ENCODE measurements at regions not wholly inside any gene's neighbourhood (a gene's known extent, or its start where the extent isn't known, plus 50 kb on each side); places are given as distances from the start of the nearest gene placed in this dataset.
A peak's percentile ranks its signal among the peaks of the same experiment; 100 is the strongest.
"Not testable (repeated sequence)": the region's sequence is repeated elsewhere in the genome, so short reads cannot be mapped to it uniquely, and the experiment has no call there.

DNA sequence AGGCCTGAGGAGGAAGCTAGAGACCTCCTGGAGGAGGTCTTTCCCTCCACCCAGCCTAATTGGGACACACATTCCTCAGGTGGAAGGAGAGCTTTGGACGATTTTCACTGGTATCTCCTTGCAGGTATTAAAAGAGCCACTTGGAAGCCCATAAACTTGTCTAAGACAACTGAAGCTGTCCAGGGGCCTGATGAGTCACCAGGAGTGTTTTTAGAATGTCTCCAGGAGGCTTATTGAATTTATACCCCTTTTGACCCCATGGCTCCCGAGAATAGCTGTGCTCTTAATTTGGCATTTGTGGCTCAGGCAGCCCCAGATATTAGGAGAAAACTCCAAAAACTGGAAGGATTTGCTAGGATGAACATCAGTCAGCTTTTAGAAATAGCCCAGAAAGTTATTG, 922.7 kb upstream of the AMELY start:
- DNase-seq (ENCODE audit: low read depth) (no peak), FAIRE-seq (no peak)
- Histone ChIP-seq H3K36me3 (ENCODE audit: control insufficient read depth, insufficient read depth, low read length) (no peaks in the 10 kb centered on the region), H3K4me3 (ENCODE audit: low read depth, low read length) (no peak overlapping the region), H3K27me3 (ENCODE audit: control insufficient read depth, insufficient read depth, low read length) (no peaks in the 10 kb centered on the region)
- TF ChIP-seq, protein P1, sequence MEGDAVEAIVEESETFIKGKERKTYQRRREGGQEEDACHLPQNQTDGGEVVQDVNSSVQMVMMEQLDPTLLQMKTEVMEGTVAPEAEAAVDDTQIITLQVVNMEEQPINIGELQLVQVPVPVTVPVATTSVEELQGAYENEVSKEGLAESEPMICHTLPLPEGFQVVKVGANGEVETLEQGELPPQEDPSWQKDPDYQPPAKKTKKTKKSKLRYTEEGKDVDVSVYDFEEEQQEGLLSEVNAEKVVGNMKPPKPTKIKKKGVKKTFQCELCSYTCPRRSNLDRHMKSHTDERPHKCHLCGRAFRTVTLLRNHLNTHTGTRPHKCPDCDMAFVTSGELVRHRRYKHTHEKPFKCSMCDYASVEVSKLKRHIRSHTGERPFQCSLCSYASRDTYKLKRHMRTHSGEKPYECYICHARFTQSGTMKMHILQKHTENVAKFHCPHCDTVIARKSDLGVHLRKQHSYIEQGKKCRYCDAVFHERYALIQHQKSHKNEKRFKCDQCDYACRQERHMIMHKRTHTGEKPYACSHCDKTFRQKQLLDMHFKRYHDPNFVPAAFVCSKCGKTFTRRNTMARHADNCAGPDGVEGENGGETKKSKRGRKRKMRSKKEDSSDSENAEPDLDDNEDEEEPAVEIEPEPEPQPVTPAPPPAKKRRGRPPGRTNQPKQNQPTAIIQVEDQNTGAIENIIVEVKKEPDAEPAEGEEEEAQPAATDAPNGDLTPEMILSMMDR (IDR thresholded peaks at IDR 0.05; ENCODE audit: insufficient read depth, low read length, severe bottlenecking): no peak

DNA sequence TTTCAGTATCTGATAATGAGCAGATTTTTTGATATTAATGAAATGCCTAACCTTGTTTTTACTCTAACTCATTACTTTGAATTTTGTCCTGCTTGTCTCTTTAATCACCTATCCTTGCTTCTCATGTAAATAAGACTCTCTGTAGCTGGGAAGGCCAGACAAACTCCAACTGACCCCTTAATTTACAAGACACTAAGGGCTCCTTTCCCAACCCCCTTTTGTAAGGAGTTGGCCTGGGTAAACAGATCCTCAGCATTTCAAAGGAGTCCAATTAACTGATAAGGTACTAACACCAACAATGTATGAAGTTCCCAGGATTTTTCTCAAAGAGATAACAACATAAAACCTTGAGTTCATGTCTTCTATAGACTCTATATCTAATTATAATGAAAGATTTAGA, 919.3 kb upstream of the AMELY start:
- not testable (repeated sequence) for DNase-seq (ENCODE audit: low read depth); H3K4me3 ChIP-seq (ENCODE audit: low read depth, low read length); H3K27me3 ChIP-seq (ENCODE audit: control insufficient read depth, insufficient read depth, low read length); FAIRE-seq; H3K36me3 ChIP-seq (ENCODE audit: control insufficient read depth, insufficient read depth, low read length)

DNA sequence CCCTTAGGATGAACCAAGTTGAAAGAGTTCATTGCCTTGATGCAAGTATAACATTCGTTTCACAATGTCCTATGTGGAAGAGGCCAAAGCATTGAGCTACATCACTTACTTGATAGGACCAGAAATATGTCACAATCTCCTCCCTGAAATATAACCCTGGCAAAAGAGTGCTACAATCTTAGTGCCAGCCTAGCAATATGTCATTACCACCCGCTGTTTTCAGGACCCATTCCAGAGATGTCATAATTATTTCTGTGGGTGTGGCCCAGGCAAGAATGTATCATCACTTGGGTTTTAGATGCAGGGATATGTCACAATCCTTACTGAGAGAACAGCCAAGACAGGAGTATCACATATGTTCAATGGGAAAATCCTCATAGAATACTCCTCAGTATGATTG, 915.0 kb upstream of the AMELY start:
- TF ChIP-seq, protein P1 (IDR thresholded peaks at IDR 0.05; ENCODE audit: insufficient read depth, low read length, severe bottlenecking): no peak
- FAIRE-seq (no peak), DNase-seq (ENCODE audit: low read depth) (no peak)
- Histone ChIP-seq H3K27me3 (ENCODE audit: control insufficient read depth, insufficient read depth, low read length) (no peaks in the 10 kb centered on the region), H3K36me3 (ENCODE audit: control insufficient read depth, insufficient read depth, low read length) (no peaks in the 10 kb centered on the region), H3K4me3 (ENCODE audit: low read depth, low read length) (no peak overlapping the region)

DNA sequence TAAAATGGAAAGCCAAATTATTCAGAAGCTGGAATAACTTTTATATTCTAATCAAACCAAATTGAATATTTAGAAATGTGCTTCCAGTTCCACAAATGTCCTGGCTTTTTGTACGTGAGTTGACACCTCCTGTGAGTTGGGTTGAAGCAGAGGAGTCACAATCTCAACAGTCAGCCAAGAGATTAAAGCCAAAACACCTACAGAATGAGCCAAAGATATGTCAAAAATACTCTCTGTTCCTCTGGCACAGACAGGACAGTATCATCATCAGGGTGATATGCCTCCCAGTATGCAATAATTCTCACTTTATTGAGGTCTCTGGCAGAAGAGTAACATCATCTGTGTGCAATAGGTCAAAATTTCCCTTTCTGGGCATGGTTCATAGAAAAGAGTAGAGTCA, 914.3 kb upstream of the AMELY start:
- TF ChIP-seq, protein P1 (IDR thresholded peaks at IDR 0.05; ENCODE audit: insufficient read depth, low read length, severe bottlenecking): no peak
- no peak overlapping the region for H3K4me3 ChIP-seq (ENCODE audit: low read depth, low read length)
- DNase-seq (ENCODE audit: low read depth) (no peak), FAIRE-seq (no peak)
- no peaks in the 10 kb centered on the region for H3K36me3 ChIP-seq (ENCODE audit: control insufficient read depth, insufficient read depth, low read length)
- H3K27me3 ChIP-seq (ENCODE audit: control insufficient read depth, insufficient read depth, low read length): no peaks in the 10 kb centered on the region

DNA sequence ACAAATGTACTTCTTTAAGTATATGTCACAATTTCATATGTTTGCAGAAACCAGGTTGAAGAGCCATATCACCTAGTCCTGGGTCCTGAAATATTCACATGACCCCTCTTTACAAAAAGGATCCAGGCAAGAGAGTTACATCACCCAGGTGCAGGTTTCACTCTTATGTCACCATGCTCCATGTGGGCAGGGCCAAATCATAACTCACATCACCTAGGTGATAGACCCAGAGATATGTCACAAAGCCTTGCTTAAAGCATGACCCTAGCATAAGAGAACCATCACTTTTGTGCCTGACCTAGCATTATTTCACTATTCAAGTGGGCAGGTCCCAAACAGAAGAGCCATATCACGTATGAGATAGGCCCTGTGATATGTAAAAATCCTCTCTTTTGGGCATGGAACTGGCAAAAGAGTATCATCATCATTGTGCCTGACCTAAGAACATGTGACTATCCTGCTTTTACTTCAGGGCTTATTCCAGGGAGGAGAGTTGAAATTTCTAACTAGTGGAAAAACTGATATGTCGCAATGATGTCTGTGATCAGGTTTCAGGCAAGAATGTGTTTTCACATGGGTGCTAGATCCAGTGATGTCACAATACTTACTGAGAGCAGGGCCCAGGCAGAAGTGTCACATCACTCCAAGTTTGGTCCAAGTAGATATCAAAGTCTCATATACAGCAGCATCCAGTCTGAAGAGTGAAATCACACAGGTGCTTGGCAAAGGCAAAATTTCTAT, 909.9 kb upstream of the AMELY start:
- no peaks in the 10 kb centered on the region for H3K36me3 ChIP-seq (ENCODE audit: control insufficient read depth, insufficient read depth, low read length)
- no peaks in the 10 kb centered on the region for H3K27me3 ChIP-seq (ENCODE audit: control insufficient read depth, insufficient read depth, low read length)
- FAIRE-seq (no peak), DNase-seq (ENCODE audit: low read depth) (peak; percentile 77)
- no peak overlapping the region for H3K4me3 ChIP-seq (ENCODE audit: low read depth, low read length)
- TF ChIP-seq, protein P1 (IDR thresholded peaks at IDR 0.05; ENCODE audit: insufficient read depth, low read length, severe bottlenecking): no peak

DNA sequence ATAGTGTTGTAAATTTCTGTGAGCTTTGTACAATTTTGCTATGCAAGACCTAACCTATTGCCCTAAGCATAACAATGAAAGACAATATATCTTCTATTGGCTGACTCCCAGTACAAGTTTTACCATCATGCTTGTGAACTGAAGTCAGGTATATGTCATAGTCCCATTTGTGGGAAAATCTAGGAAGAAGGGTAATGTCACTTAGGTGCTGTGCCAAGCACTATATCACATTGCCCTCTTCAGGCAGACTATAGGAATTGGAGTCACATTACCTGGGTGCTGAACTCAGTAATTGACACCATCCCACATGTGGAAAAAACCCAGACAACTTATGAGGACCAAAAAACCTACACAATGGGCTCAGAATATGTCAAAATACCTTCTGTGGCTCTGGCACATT, 907.4 kb upstream of the AMELY start:
- DNase-seq (ENCODE audit: low read depth): peak; percentile 70
- TF ChIP-seq, protein P1 (IDR thresholded peaks at IDR 0.05; ENCODE audit: insufficient read depth, low read length, severe bottlenecking): peak; percentile 45
- FAIRE-seq: no peak
- Histone ChIP-seq H3K36me3 (ENCODE audit: control insufficient read depth, insufficient read depth, low read length) (no peaks in the 10 kb centered on the region), H3K4me3 (ENCODE audit: low read depth, low read length) (no peak overlapping the region), H3K27me3 (ENCODE audit: control insufficient read depth, insufficient read depth, low read length) (no peaks in the 10 kb centered on the region)
